H1 (cell line): ENCODE measurements at regions not wholly inside any gene's neighbourhood (a gene's known extent, or its start where the extent isn't known, plus 50 kb on each side); places are given as distances from the start of the nearest gene placed in this dataset.

ENCODE experiments used
- CTCF ChIA-PET: fragments of 300-600 bp; sonication (Branson Sonifier 250); formaldehyde crosslinking; loops from one replicate; lab custom pipeline; 2021; ENCODE audit not compliant: partially characterized antibody; lab: Charles Lee
- POLR2A ChIA-PET: fragments of 300-600 bp; sonication (Branson Sonifier 250); formaldehyde crosslinking; loops from one replicate; lab custom pipeline; 2021; ENCODE audit warnings: inconsistent platforms; ENCODE audit not compliant: partially characterized antibody; lab: Charles Lee
- DNase-seq, 2 experiments: peaks; one replicate each; pipeline versions ENCODE4 v3.0.0 to v3.0.0-alpha.2; 2010 to 2022; ENCODE audit warnings: low spot score in 2 of 2, low read depth in 1 of 2, mixed read lengths in 1 of 2
- FAIRE-seq: peaks from 2 replicates; lab custom pipeline; 2011; peaks lifted over from hg19 to GRCh38; lab: Jason Lieb, UNC
- H2AFZ ChIP-seq: 2 replicates; pipeline ENCODE4 v1.8.1; 2012; ENCODE audit warnings: low read length, inconsistent platforms
- H2AK5ac ChIP-seq: 2 replicates; pipeline ENCODE4 v1.6.1; 2013; ENCODE audit warnings: low read depth, low read length
- H2BK120ac ChIP-seq: replicated peaks from 2 replicates; pipeline ENCODE3; 2013; ENCODE audit warnings: low read depth, low read length, inconsistent platforms
- H2BK12ac ChIP-seq: 2 replicates; pipeline ENCODE4 v1.6.1; 2013; ENCODE audit warnings: low read depth, low read length
- H2BK15ac ChIP-seq: 2 replicates; pipeline ENCODE4 v1.6.1; 2013; ENCODE audit warnings: low read length
- H2BK20ac ChIP-seq: 2 replicates; pipeline ENCODE4 v1.6.1; 2013; ENCODE audit warnings: low read length
- H2BK5ac ChIP-seq: 2 replicates; pipeline ENCODE4 v1.6.1; 2013; ENCODE audit warnings: low read depth, low read length
- H3K14ac ChIP-seq: 2 replicates; pipeline ENCODE4 v1.6.1; 2013; ENCODE audit warnings: inconsistent platforms; ENCODE audit not compliant: insufficient read length
- H3K18ac ChIP-seq: 2 replicates; pipeline ENCODE4 v1.6.1; 2013; ENCODE audit warnings: low read length; ENCODE audit errors: extremely low read depth
- H3K23ac ChIP-seq: 2 replicates; pipeline ENCODE4 v1.6.1; 2013; ENCODE audit warnings: inconsistent platforms; ENCODE audit not compliant: insufficient read length
- H3K23me2 ChIP-seq: 2 replicates; pipeline ENCODE4 v1.6.1; 2013; ENCODE audit warnings: low read depth, low read length
- H3K27ac ChIP-seq: 2 replicates; pipeline ENCODE4 v1.6.1; 2011; ENCODE audit warnings: low read depth, low read length, inconsistent platforms
- H3K27me3 ChIP-seq, 4 experiments: replicated peaks in 1 of 4; 1 replicate in 1 of 4; 2 replicates in 3 of 4; pipeline versions ENCODE4 v1.6.1 to v1.8.1; 2011 to 2013; ENCODE audit warnings: low read length in 3 of 4, mild to moderate bottlenecking in 3 of 4, inconsistent platforms in 2 of 4, mixed read lengths in 2 of 4, moderate library complexity in 1 of 4; ENCODE audit not compliant: control insufficient read depth in 3 of 4, insufficient read depth in 3 of 4; ENCODE audit errors: extremely low read depth in 1 of 4
- H3K36me3 ChIP-seq, 4 experiments: 2 replicates each; pipeline versions ENCODE4 v1.6.1 to v1.8.1; 2011 to 2013; ENCODE audit warnings: mild to moderate bottlenecking in 4 of 4, low read length in 3 of 4, moderate library complexity in 2 of 4, control low read depth in 1 of 4, inconsistent platforms in 1 of 4; ENCODE audit not compliant: insufficient read depth in 4 of 4, control insufficient read depth in 2 of 4
- H3K4ac ChIP-seq: replicated peaks from 2 replicates; pipeline ENCODE3; 2013; ENCODE audit warnings: low read length, low read depth, mixed read lengths, inconsistent platforms; ENCODE audit not compliant: insufficient read length
- H3K4me1 ChIP-seq, 4 experiments: replicated peaks in 1 of 4; 1 replicate in 1 of 4; 2 replicates in 3 of 4; pipeline versions ENCODE4 v1.6.1 to v1.8.1; 2011 to 2013; ENCODE audit warnings: low read length in 3 of 4, inconsistent platforms in 2 of 4, mixed read lengths in 1 of 4; ENCODE audit not compliant: insufficient read depth in 4 of 4, control insufficient read depth in 3 of 4
- H3K4me2 ChIP-seq, 2 experiments: 2 replicates each; pipeline versions ENCODE4 v1.6.1 to v1.8.1; 2011 to 2013; ENCODE audit warnings: low read depth in 2 of 2, low read length in 2 of 2, control low read depth in 1 of 2, inconsistent platforms in 1 of 2, mild to moderate bottlenecking in 1 of 2; ENCODE audit not compliant: insufficient read depth in 1 of 2
- H3K4me3 ChIP-seq, 4 experiments: fragments of 200-600, 300-600 bp in 1 of 4; sonication (generic), shearing (Covaris generic), sonication (Bioruptor Twin) in 1 of 4; 2 replicates each; pipeline versions ENCODE4 v1.5.1 to v1.8.1; 2011 to 2016; ENCODE audit warnings: low read length in 4 of 4, low read depth in 3 of 4, control low read depth in 2 of 4, inconsistent platforms in 2 of 4, mild to moderate bottlenecking in 2 of 4, mixed read lengths in 1 of 4, moderate library complexity in 1 of 4; ENCODE audit not compliant: insufficient read depth in 2 of 4; ENCODE audit errors: extremely low read depth in 1 of 4
- H3K56ac ChIP-seq: replicated peaks from 2 replicates; pipeline ENCODE3; 2013; ENCODE audit warnings: low read depth, mild to moderate bottlenecking, mixed read lengths, low read length, inconsistent platforms; ENCODE audit not compliant: insufficient read length
- H3K79me1 ChIP-seq: 2 replicates; pipeline ENCODE4 v1.6.1; 2013; ENCODE audit warnings: low read depth, low read length, control low read depth
- H3K79me2 ChIP-seq, 2 experiments: 2 replicates each; pipeline versions ENCODE4 v1.6.1 to v1.8.1; 2012 to 2013; ENCODE audit warnings: low read length in 2 of 2, mild to moderate bottlenecking in 2 of 2, inconsistent platforms in 1 of 2; ENCODE audit not compliant: insufficient read depth in 2 of 2, control insufficient read depth in 1 of 2
- H3K9ac ChIP-seq, 4 experiments: replicated peaks in 1 of 4; 1 replicate in 1 of 4; 2 replicates in 3 of 4; pipeline versions ENCODE4 v1.6.1 to v1.8.1; 2011 to 2013; ENCODE audit warnings: low read depth in 3 of 4, low read length in 3 of 4, control low read depth in 2 of 4, mild to moderate bottlenecking in 2 of 4, moderate library complexity in 2 of 4, inconsistent platforms in 1 of 4; ENCODE audit errors: extremely low read depth in 1 of 4
- H3K9me3 ChIP-seq, 2 experiments: 2 replicates each; pipeline versions ENCODE4 v1.6.1 to v1.8.1; 2012 to 2013; ENCODE audit warnings: mild to moderate bottlenecking in 2 of 2, moderate library complexity in 2 of 2, control low read depth in 1 of 2, inconsistent platforms in 1 of 2, low read depth in 1 of 2, low read length in 1 of 2, mixed read lengths in 1 of 2; ENCODE audit not compliant: insufficient read depth in 2 of 2
- H4K20me1 ChIP-seq, 2 experiments: replicated peaks in 1 of 2; 2 replicates each; pipeline versions ENCODE3 to v1.8.1; 2011 to 2013; ENCODE audit warnings: inconsistent platforms in 2 of 2, low read length in 2 of 2, mild to moderate bottlenecking in 1 of 2; ENCODE audit not compliant: insufficient read depth in 2 of 2, control insufficient read depth in 1 of 2
- H4K5ac ChIP-seq: 2 replicates; pipeline ENCODE4 v1.6.1; 2013; ENCODE audit warnings: low read length, low read depth, mixed read lengths, inconsistent platforms; ENCODE audit not compliant: insufficient read length
- H4K8ac ChIP-seq: 2 replicates; pipeline ENCODE4 v1.8.0; 2013; ENCODE audit warnings: mild to moderate bottlenecking, moderate library complexity, low read length, inconsistent platforms; ENCODE audit not compliant: insufficient read depth; ENCODE audit errors: extremely low read depth
- H4K91ac ChIP-seq: replicated peaks from 2 replicates; pipeline ENCODE3; 2013; ENCODE audit warnings: low read length, mixed read lengths, inconsistent platforms; ENCODE audit not compliant: insufficient read length
- CEBPB ChIP-seq: IDR thresholded peaks from 2 replicates; pipeline ENCODE4 v1.6.1; 2012; ENCODE audit warnings: low read depth, low read length
- GABPA ChIP-seq: IDR thresholded peaks from 2 replicates; pipeline ENCODE4 v1.6.1; 2011; ENCODE audit warnings: mild to moderate bottlenecking, low read length, moderate library complexity, borderline replicate concordance; ENCODE audit not compliant: insufficient read depth
- KDM5A ChIP-seq: fragments of 200-600 bp; IDR thresholded peaks from 2 replicates; pipeline ENCODE4 v1.7.1; 2012; ENCODE audit warnings: mild to moderate bottlenecking, low read length, inconsistent platforms, mixed read lengths
- TBP ChIP-seq: IDR thresholded peaks from 2 replicates; pipeline ENCODE4 v1.6.1; 2011; ENCODE audit warnings: low read depth, low read length, improper control_type of control experiment
- TEAD4 ChIP-seq: IDR thresholded peaks from 2 replicates; pipeline ENCODE4 v1.6.1; 2012; ENCODE audit warnings: low read depth, low read length, inconsistent platforms, mixed read lengths
- WGBS, 2 experiments: shearing (Covaris generic) in 1 of 2; methylation state at CpG; one replicate each; pipeline versions ENCODE4 v1.1.6 to v1.1.7; 2013 to 2015; ENCODE audit warnings: low lambda C conversion rate in 2 of 2, mixed read lengths in 2 of 2, inconsistent platforms in 1 of 2, low coverage in 1 of 2, missing lambda C conversion rate in 1 of 2; ENCODE audit not compliant: insufficient replicate concordance in 2 of 2, insufficient coverage in 1 of 2, insufficient read length in 1 of 2; ENCODE audit errors: extremely low coverage in 1 of 2, missing lambda C conversion rate in 1 of 2; 5-methylcytosine and 5-hydroxymethylcytosine counted together

- H3K23me2 ChIP-seq = no peaks in the 10 kb centered on the region
- H3K27me3 ChIP-seq = no peaks in the 10 kb centered on the region
- no peaks in the 10 kb centered on the region for H3K36me3 ChIP-seq
- CTCF ChIA-PET = no interaction called here
- H3K79me1 ChIP-seq = no peaks in the 10 kb centered on the region
- H3K4me3 ChIP-seq = no peak overlapping the region
- POLR2A ChIA-PET = interaction anchor here (0.7 kb wide), 1 partner anchor 225 kb away, joined by 3 read pairs; no protein-coding TSS in a partner anchor
- no peak overlapping the region for H4K91ac ChIP-seq
- H3K27ac ChIP-seq = no peak overlapping the region
- H3K4me1 ChIP-seq = peaks cover 0 to 3% (median 0%) of the 10 kb centered on the region in 4 experiments; a peak in 1 of 7 replicates
- H2BK15ac ChIP-seq = no peak overlapping the region
- no peak overlapping the region for H3K9ac ChIP-seq
- no peak overlapping the region for H3K18ac ChIP-seq
- H2BK5ac ChIP-seq = no peak overlapping the region
- H3K4ac ChIP-seq = no peak overlapping the region
- no peak overlapping the region for H2AFZ ChIP-seq
- H3K14ac ChIP-seq = no peak overlapping the region
- no peak overlapping the region for H3K56ac ChIP-seq
- H4K20me1 ChIP-seq = no peaks in the 10 kb centered on the region
- no peaks in the 10 kb centered on the region for H3K79me2 ChIP-seq
- TF ChIP-seq TEAD4 (peak; percentile 57; the same call in 1 of the 2 replicates), GABPA (no peak), KDM5A (no peak), CEBPB (peak; percentile 72), TBP (no peak)
- DNase-seq (no peak), FAIRE-seq (no peak)
- H2BK20ac ChIP-seq = no peak overlapping the region
- H2AK5ac ChIP-seq = no peak overlapping the region
- H4K8ac ChIP-seq = no peak overlapping the region
- no peak overlapping the region for H2BK12ac ChIP-seq
- H3K23ac ChIP-seq = no peak overlapping the region
- WGBS, 2 experiments = 86% methylated on average over 5 of the region's 5 CpGs; no CpG with 5 or more reads in 1 of the 2 experiments
- H3K9me3 ChIP-seq = peaks cover 0 to 6% of the 10 kb centered on the region in 2 experiments; a peak in 1 of 4 replicates
- H3K4me2 ChIP-seq = no peak overlapping the region
- H2BK120ac ChIP-seq = no peak overlapping the region
- no peak overlapping the region for H4K5ac ChIP-seq
Measured at GRCh38 chr7:152588350-152588749, 87.6 kb downstream of the XRCC2 start.
